Activated CD4-positive, alpha-beta memory T cell treated with anti-CD3 and anti-CD28 coated beads, Interleukin-2, amount 10 ng/mL, durations not matched to agents 7 days and 5 days (primary cell): ENCODE measurements at regions not wholly inside any gene's neighbourhood (a gene's known extent, or its start where the extent isn't known, plus 50 kb on each side); places are given as distances from the start of the nearest gene placed in this dataset.
A peak's percentile ranks its signal among the peaks of the same experiment; 100 is the strongest.

Experiments used
- CTCF ChIA-PET: fragments of 350-600 bp; sonication (Branson Sonifier 250); formaldehyde crosslinking; loops from one replicate; lab custom pipeline; 2021; ENCODE audit warnings: antibody characterized with exemption, inconsistent platforms; lab: Charles Lee
- POLR2A ChIA-PET: fragments of 350-600 bp; sonication (Branson Sonifier 250); formaldehyde crosslinking; loops from one replicate; lab custom pipeline; 2021; ENCODE audit warnings: antibody characterized with exemption; lab: Charles Lee
- DNase-seq: peaks from one replicate; pipeline ENCODE4 v3.0.0-alpha.2; 2020
- H3K27ac Mint-ChIP-seq: one replicate; pipeline ENCODE4 v1.8.0; 2021; ENCODE audit warnings: mild to moderate bottlenecking, mixed read lengths
- H3K27me3 Mint-ChIP-seq: one replicate; pipeline ENCODE4 v1.8.0; 2021; ENCODE audit warnings: mixed read lengths
- H3K36me3 Mint-ChIP-seq: one replicate; pipeline ENCODE4 v1.8.0; 2021; ENCODE audit warnings: low read depth, mixed read lengths
- H3K4me1 Mint-ChIP-seq: one replicate; pipeline ENCODE4 v1.8.0; 2021; ENCODE audit warnings: mixed read lengths
- H3K4me3 Mint-ChIP-seq: one replicate; pipeline ENCODE4 v1.8.0; 2021; ENCODE audit warnings: mild to moderate bottlenecking, mixed read lengths
- H3K9me3 Mint-ChIP-seq: one replicate; pipeline ENCODE4 v1.8.0; 2021; ENCODE audit warnings: mixed read lengths

DNA sequence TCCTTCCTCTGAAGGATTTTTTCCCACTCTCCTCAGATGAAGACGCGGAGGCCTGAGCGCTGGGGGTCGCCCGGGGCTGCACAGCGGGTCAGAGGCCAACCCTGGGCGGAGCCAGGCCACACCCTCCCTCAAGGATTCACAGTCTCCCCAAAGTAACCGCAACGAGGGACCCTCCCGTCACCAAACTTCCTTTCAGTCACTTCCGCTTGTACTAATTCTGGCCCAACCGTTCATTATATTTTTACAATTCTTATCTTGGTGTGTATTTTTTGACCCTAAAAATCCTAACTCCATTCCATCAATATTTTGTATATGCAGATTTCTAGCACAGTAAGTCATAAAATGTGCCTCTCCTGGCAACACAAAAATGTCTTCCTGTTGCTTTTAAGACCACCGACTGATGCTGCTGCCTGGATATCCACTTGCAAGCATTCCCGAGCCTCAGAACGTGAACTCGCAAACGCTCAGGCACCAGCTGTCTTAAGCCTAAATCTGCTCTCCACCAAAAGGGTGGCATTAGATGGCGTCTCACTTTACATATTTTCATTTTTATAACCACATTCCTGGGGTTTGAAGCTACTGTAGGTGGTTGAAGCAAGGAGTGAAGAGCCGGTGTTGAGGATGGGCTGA lies 128.0 kb downstream of the DLL1 start:
- Mint-ChIP-seq H3K9me3 (peaks cover 2% of the 10 kb centered on the region), H3K27me3 (no peaks in the 10 kb centered on the region), H3K4me3 (no peak overlapping the region), H3K4me1 (peaks cover 8% of the 10 kb centered on the region), H3K36me3 (peaks cover 2% of the 10 kb centered on the region), H3K27ac (no peak overlapping the region)
- CTCF ChIA-PET, result no interaction called here
- POLR2A ChIA-PET, result no interaction called here
- no peak for DNase-seq

- CTCF ChIA-PET, result no interaction called here
- POLR2A ChIA-PET, result no interaction called here
- Mint-ChIP-seq H3K9me3 (peaks cover 2% of the 10 kb centered on the region), H3K27me3 (no peaks in the 10 kb centered on the region), H3K4me1 (peaks cover 8% of the 10 kb centered on the region), H3K36me3 (peaks cover 2% of the 10 kb centered on the region), H3K4me3 (peak overlapping the region; percentile 21), H3K27ac (no peak overlapping the region)
- DNase-seq, result no peak
These were observed 128.7 kb downstream of the DLL1 start for GRCh38 chr6:170162011-170162774.

GRCh38 chr6:170160628-170161611 lies 130.0 kb downstream of the DLL1 start:
- Mint-ChIP-seq H3K27me3 (no peaks in the 10 kb centered on the region), H3K4me3 (no peak overlapping the region), H3K36me3 (peaks cover 2% of the 10 kb centered on the region), H3K27ac (no peak overlapping the region), H3K9me3 (peaks cover 2% of the 10 kb centered on the region), H3K4me1 (peaks cover 8% of the 10 kb centered on the region)
- CTCF ChIA-PET, result no interaction called here
- POLR2A ChIA-PET, result no interaction called here
- DNase-seq, result no peak

DNA sequence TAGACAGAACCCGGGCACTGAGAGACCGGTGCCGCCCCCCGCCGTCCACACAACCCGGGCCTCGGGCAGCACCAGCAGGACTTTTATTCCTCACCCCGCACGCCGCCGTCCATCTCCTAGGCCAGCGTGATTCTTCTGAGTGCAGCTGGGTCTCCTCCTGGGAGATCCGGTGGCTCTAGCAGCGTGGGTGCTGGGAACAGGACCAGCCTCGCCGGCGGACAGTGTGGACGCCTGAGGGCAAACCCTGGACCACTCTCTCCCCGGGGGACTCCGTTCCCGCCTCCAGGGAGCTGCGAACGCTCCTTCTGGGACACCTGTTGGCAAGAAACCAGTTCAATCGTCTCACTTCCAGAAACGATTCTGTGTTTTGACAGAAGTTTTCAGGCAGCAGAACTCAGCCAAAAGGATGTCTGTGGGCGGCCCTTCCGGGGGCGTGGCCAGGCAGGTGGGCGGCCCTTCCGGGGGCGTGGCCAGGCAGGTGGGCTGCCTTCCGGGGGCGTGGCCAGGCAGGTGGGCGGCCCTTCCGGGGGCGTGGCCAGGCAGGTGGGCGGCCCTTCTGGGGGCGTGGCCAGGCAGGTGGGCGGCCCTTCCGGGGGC lies 130.7 kb downstream of the DLL1 start:
- peaks cover 2% of the 10 kb centered on the region for H3K9me3 Mint-ChIP-seq
- POLR2A ChIA-PET, result no interaction called here
- no peaks in the 10 kb centered on the region for H3K27me3 Mint-ChIP-seq
- no peak overlapping the region for H3K27ac Mint-ChIP-seq
- CTCF ChIA-PET, result no interaction called here
- no peak overlapping the region for H3K4me3 Mint-ChIP-seq
- H3K36me3 Mint-ChIP-seq, result no peaks in the 10 kb centered on the region
- DNase-seq, result peak; percentile 43
- peaks cover 8% of the 10 kb centered on the region for H3K4me1 Mint-ChIP-seq

DNA sequence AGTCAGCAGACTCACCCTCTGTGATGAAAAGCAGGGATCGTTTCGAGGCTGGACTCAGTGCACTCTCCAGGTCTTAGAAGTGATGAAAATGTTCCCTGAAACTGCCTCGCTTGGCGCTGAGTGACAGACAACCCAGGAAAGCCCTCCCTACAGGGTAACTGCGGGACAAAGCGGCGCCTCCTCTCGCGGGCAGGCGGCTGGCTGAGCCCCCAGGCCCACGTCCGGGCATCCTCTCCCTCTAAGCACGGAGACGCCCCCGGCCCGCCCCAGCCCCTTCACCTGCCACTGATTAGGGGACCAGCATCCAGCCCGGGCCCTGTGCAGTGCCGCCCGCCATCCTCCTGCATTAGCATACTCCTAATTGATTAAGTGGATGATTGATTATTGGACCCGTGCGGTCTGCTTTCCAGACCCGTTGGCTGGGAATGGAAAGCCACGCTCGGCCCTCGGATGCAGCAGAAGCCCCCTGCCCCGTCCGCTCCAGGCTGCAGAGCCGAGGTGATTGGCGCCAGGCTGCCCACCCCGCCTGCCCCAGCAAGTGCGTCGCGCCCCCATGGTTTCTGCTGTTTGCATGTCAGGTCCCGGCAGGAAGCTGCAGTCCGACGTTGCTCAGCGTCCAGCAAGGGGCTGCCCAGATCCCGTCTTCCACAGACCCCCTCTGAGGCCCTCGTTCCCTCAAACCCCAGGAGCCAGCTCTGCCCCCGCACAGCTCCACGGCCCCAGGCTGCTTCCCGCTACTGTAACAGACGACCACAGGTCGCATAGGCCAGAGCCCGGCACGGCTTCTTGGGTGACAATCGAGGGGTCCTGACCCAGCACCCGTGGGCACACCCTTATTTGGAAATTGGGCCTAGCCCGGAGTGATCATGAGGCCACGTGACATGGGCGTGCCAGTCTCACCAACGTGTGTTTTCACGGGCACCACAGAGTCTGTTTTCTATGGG lies 131.6 kb downstream of the DLL1 start:
- Mint-ChIP-seq H3K27me3 (no peaks in the 10 kb centered on the region), H3K27ac (no peak overlapping the region), H3K4me1 (peaks cover 8% of the 10 kb centered on the region), H3K4me3 (no peak overlapping the region), H3K36me3 (no peaks in the 10 kb centered on the region), H3K9me3 (peaks cover 2% of the 10 kb centered on the region)
- CTCF ChIA-PET, result no interaction called here
- POLR2A ChIA-PET, result no interaction called here
- no peak for DNase-seq

GRCh38 chr6:170158296-170159021 lies 132.4 kb downstream of the DLL1 start:
- Mint-ChIP-seq H3K9me3 (peaks cover 2% of the 10 kb centered on the region), H3K27ac (no peak overlapping the region), H3K36me3 (no peaks in the 10 kb centered on the region), H3K4me1 (peaks cover 8% of the 10 kb centered on the region), H3K4me3 (no peak overlapping the region), H3K27me3 (no peaks in the 10 kb centered on the region)
- CTCF ChIA-PET, result no interaction called here
- DNase-seq, result no peak
- POLR2A ChIA-PET, result no interaction called here

GRCh38 chr6:170157567-170158218 lies 133.2 kb downstream of the DLL1 start:
- peaks cover under 1% of the 10 kb centered on the region for H3K4me1 Mint-ChIP-seq

GRCh38 chr6:170156448-170157375 lies 134.2 kb downstream of the DLL1 start:
- no peak overlapping the region for H3K4me3 Mint-ChIP-seq
- CTCF ChIA-PET, result no interaction called here
- no peak for DNase-seq
- H3K9me3 Mint-ChIP-seq, result peaks cover 2% of the 10 kb centered on the region
- no peaks in the 10 kb centered on the region for H3K4me1 Mint-ChIP-seq
- no peak overlapping the region for H3K27ac Mint-ChIP-seq
- H3K27me3 Mint-ChIP-seq, result peaks cover 8% of the 10 kb centered on the region
- POLR2A ChIA-PET, result no interaction called here
- H3K36me3 Mint-ChIP-seq, result no peaks in the 10 kb centered on the region

More at GRCh38 chr6:170157567-170158218, 133.2 kb downstream of the DLL1 start:
- no peak for DNase-seq
- H3K27me3 Mint-ChIP-seq, result peaks cover 2% of the 10 kb centered on the region
- CTCF ChIA-PET, result no interaction called here
- no peaks in the 10 kb centered on the region for H3K36me3 Mint-ChIP-seq
- POLR2A ChIA-PET, result no interaction called here
- peaks cover 2% of the 10 kb centered on the region for H3K9me3 Mint-ChIP-seq
- no peak overlapping the region for H3K27ac Mint-ChIP-seq
- no peak overlapping the region for H3K4me3 Mint-ChIP-seq

DNA sequence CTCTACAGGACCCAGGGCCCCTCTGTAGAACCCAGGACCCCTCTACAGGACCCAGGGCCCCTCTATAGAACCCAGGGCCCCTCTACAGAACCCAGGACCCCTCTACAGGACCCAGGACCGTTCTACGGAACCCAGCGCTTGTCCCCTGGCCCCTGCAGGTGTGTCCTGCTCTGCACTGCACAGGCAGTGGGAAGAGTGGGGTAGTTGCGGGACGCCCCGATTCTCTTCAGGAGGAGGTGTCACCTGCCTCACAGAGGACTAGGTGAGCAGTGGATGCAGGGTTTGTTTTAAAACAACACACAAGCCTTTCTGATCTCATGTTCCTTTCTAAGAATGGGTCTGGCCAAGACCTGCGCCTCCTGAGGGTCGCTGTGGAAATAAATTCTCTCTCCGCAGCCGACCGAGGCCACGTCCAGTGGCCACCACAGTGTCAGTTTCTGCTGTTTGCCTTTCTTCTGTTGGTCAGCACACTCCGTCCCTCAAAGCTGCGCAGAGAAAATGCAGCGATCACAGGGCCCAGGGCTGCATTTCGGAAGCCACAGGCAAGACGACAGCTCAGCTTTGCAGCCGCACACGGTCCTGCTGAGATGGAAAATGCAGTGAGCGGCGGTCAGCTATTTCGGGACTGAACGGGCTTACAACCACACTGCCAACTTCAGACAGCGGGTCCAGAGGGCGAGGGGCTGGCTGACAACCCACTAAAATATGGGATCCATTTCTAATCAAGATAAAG lies 135.2 kb downstream of the DLL1 start:
- Mint-ChIP-seq H3K27ac (no peak overlapping the region), H3K36me3 (no peaks in the 10 kb centered on the region), H3K4me3 (no peak overlapping the region), H3K4me1 (no peaks in the 10 kb centered on the region), H3K9me3 (no peaks in the 10 kb centered on the region), H3K27me3 (peaks cover 17% of the 10 kb centered on the region)
- CTCF ChIA-PET, result no interaction called here
- DNase-seq, result no peak
- POLR2A ChIA-PET, result no interaction called here
